ENCODE measurements at regions not wholly inside any gene's neighbourhood (a gene's known extent, or its start where the extent isn't known, plus 50 kb on each side); places are given as distances from the start of the nearest gene placed in this dataset.

DNA sequence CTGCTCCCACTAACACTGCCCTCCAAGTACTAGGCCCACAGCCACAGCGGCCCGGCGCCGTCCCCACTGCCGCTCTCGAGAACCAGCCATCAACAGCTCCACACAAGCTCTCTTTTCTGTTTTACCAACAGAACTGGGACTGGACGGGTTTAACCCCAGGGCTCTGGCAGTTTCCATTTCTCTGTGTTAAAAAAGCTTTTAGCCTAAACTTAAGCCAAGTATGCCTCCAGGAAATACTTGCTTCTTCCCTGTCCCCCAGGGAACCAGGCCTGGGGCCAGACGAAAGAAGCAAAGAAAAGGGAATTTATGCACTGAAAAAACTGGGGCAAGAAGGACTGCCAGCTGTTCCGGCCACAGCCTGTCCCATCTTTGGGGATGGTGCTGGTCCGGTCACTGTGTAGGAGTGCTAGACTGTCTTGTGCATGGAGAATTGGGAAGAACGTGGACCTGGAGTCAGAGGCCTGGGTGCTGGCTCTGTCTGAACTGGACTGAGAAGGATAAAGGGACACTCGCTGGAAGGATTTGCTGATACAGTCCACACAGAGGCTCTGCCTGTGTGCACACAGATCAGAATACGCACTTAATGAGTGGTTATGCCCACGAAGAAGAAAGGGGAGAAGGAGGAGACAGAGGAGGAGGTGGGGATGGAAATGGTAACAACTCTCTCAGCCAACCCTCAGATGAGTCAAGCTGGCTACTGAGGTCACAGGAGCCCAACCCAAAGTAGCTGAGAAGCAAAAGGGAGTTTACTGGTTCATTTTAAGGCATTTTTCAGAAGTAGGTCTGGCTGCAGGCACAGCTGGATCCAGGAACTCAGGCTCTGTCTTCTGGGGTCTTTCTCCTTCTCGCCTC is 254.4 kb upstream of the PMEPA1 start:
- no peak for DNase-seq

DNA sequence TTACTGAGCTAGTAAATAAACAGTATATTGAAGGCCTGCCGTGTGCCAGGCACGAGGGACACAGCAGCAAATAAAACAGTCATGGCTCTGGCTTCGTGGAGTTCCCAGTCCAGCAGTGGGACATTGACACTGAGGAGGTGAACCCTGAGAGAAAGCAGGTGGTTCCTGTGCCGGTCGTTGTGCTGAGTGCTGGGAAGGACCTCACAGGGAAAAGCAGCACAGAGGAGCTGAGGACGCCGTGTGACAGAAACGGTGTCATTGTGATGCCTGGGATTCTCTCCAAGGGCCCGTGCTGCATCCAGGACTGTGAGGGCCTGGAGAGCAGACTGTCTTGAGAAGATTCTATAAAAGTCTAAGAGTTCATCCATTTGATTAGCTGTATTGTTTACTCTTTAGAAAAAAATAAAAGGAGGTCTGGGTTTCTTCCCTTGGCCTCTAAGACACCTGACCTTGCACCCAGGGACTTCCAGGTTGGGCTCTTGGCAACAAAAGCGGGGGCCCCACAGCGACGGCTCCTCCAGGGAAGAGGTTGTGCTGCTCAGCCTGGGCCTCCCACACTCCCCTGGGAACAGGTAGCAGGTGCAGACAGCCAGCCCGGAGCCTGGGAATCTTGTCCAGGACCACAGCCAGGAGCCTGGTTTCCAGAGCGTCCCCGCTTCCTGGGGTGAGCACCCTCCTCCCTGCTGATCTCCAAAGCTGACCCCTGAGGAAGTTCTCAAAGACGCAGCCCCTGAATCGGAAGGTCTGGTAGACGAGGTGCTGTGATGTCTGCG is 251.2 kb upstream of the PMEPA1 start:
- peak; percentile 26 to 87 for DNase-seq

DNA sequence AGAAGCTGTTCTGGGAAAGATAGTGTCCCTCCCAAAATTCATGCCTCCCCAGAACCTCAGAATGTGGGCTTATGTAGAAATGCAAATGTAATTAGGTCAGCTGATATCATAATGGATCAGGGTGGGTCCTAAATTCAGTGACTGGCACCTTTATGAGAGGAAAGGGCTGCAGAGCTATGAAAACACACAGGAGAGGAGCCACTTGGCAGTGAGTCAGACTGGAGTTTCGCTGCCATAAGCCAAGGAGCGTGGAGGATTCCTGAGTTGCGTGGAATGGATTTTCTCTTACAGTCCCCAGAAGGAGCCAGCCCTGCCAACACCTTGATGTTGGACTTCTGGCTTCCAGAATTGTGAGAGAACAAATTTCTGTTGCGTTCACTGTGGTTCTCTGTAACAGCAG is 249.8 kb upstream of the PMEPA1 start:
- DNase-seq = no peak

- DNase-seq = no peak
These were observed 249.2 kb upstream of the PMEPA1 start for GRCh38 chr20:57959018-57959417.

- no peak for DNase-seq
These were observed 248.2 kb upstream of the PMEPA1 start for GRCh38 chr20:57958050-57958420.

DNA sequence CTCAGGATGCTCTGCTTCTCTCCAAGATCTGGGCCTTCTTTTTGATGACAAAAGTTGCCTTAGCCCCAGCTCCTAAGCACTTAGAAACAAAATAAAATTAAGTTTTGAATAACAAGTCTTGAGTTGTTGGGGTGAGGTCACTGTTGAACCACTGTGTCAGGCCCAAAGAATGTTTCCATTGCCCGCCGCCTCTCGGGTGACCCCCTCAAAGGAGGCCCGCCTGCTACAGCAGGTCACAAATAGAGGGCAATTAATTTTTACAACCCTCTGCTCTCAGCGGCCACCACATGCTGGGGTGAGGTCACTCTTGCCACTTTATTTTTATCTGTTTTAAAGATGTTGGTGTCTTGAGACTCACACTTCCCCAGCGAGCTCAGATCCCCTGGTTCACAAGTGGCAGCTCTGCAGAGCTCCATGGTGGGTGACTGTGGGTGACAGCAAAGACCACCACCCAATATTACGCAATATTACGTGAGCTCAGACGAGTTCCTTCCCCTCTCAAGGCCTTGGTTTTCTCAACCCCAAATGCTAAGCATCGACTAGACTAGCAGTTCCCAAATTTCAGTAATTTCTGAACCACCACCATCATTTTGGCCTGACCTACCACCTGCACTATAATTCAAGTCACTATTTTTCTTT is 247.7 kb upstream of the PMEPA1 start:
- DNase-seq = no peak

GRCh38 chr20:57953638-57954037 is 243.8 kb upstream of the PMEPA1 start:
- DNase-seq = no peak

- DNase-seq = no peak
These were observed 242.3 kb upstream of the PMEPA1 start for GRCh38 chr20:57952136-57952535.

DNA sequence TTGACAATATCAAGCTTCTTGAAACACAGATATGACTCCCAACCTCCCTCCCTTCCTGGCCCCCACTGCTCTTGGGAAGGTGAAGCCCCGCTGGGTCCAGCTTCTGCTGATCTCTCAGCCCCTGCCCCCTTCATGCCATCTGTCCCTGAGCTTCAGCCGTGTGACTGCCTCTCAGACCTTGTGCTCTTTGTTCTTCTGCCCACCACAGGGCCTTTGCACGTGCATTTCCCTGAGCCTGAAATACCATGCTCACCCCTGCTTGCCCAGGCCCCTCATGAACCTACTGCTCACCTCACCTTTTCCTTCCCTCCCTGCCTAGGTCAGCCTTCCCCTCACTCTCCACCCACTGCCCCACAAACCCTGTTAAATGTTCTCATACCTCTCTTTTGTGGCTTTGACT is 241.7 kb upstream of the PMEPA1 start:
- no peak for DNase-seq

- no peak for DNase-seq
These were observed 241.1 kb upstream of the PMEPA1 start for GRCh38 chr20:57950764-57951485.

DNA sequence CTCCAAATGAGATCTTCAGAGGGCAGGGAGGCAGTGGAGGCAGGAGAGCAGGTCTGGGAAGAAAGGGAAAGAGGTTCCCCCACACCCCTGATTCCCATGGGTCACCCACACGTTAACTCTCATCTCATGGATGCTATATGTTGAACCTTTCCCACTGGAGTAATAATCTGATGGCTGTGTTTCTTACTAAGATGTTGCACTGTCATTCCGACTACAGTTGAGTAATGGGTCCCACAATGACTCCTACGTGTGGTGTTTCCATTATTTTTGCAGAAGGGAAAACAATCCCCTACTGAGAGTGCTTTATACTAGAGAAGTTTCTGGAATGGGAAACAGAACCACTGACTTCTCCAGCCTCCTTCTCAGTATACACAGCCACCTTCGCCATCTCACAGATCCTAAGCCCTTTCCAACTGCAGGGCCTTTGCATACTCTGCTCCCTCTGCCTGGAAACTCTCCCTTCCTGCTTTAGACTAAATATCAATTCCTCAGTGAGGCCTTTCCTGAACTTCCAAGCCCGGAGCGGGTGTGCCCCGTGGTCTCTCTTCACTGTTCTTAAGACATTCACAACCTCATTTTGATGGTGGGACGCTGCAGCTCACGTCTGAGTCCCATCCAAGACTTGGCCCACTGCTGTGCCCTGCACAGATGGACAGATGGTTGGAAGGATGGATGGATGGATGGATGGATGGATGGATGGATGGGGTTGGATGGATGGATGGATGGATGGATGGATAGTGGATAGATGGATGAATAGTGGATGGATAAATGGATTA is 238.6 kb upstream of the PMEPA1 start:
- no peak for DNase-seq

- no peak for DNase-seq
These were observed 237.8 kb upstream of the PMEPA1 start for GRCh38 chr20:57947421-57948179.

- DNase-seq = no peak
These were observed 236.9 kb upstream of the PMEPA1 start for GRCh38 chr20:57946559-57947315.

DNA sequence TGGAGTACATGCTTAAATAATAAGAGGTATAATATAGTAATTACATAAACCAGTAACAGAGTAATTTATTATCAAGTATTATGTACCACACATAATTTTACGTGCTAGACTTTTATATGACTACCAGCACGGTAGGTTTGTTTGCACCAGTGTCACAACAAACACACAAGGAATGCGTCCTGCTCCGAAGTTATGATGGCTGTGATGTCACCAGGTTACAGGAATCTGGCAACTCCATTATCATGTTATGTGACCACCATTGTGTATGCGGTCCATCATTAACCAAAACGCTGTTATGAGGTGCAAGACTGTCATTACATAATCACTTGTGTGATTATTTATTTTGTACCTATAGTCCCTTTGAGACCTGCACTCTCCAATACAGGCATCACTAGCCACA is 235.2 kb upstream of the PMEPA1 start:
- DNase-seq = no peak

- no peak for DNase-seq
These were observed 234.1 kb upstream of the PMEPA1 start for GRCh38 chr20:57943950-57944349.

- DNase-seq = no peak
These were observed 233.5 kb upstream of the PMEPA1 start for GRCh38 chr20:57943291-57943690.

DNA sequence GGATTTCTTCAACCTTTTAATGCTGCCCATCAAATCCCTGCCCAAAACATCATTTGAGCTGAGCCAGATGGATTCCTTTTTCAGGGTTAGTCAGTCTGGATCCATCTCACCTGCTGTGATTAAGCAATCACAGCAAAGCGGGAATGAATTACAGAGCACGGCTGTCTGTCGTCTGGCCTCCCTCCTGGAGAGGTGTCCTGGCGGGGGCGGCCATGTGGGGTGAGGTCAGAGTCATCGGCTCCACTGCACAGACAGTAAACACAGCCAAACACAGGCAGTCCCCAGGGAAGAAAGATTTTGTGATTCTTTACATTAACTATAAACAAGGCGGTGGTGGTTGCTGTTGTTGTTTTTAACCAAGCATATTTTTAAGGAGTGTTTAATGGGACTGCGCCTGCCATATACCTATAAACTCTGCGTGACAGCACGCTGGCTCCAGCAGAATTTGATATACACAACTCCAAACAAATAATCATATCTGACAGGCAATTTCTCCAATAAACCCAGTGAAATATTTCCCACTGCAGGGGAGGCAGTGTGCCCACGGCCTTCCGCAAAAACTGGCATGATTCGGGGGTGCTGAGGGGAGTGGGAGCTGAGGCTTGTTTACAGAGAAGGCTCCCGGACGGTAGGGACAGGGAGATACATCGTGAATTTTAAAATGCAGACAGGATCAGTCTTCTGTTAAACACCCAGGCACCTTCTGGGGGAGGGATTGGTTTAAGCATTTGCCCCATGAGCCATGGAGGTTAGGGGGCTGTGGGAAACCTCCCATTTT is 232.0 kb upstream of the PMEPA1 start:
- DNase-seq = no peak

DNA sequence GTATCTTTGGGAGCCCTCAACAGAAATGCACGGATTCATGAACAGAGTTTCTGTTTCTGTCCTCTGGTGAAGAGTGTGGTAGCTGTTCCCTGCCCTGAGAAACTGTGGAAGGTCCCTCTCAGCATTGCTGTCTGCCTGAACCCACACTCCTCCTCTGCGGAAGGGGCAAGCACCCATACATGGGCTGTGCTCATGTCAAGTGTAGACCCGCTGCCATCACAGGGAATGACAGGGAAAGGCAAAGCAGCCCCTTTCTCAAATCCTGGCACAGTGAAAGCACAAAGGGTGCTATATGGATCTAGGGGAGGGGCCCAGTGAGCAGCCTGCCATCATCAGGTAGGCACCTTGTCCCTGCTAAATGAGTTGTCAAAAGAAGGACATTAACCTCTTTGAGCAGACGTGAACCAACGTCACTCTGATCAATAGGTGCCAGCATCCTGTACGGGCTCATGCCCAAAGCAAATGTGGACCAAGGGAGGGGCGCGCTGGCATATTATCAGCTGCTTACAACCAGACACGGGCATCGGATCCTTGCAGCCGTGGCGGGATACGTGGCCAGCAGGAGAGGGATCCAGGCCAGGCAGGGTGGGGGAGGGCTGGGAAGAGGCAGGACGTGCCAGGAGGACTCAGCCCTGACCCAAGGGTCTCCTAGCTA is 231.2 kb upstream of the PMEPA1 start:
- DNase-seq = no peak

DNA sequence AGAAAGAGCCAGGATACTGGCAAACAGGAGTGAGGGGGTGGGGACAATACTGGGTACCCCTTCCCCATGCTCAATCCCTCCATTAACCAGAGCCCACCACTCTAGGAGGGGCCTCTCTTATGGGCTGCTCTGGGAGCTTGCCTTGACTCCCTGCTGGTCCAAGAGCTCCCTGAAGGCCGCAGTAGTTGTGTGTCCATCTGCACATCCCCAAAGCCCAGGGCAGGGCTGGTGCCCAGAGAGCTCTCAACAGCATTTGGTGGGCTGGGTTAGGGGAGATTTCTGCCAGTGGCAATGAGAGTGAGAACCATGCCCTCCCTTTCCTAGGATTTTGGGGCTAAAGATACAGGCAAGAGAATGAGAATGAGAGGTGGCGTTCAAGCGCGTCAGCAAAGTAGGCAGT is 230.6 kb upstream of the PMEPA1 start:
- no peak for DNase-seq

Measured in NCI-H526 (cell line).